Sigmoid colon (tissue), 4 donors: ENCODE measurements at regions not wholly inside any gene's neighbourhood (a gene's known extent, or its start where the extent isn't known, plus 50 kb on each side); places are given as distances from the start of the nearest gene placed in this dataset.

Source experiments
- EP300 ChIP-seq, 4 donors: sonication (generic); formaldehyde crosslinking; IDR thresholded peaks; one replicate each; pipeline ENCODE4 v1.6.1; 2017; ENCODE audit warnings: antibody characterized with exemption in 4 of 4
- POLR2A ChIP-seq, 2 donors: fragments of 450-650 bp; IDR thresholded peaks; one replicate each; pipeline ENCODE4 v1.6.1; 2016; ENCODE audit warnings: antibody characterized with exemption in 2 of 2, mild to moderate bottlenecking in 2 of 2, moderate library complexity in 2 of 2
- TF ChIP-seq, protein P1 (sequence below), 4 experiments: fragments of 450-650 bp in 3 of 4; fragments of 200-600 bp in 1 of 4; IDR thresholded peaks; one replicate each; pipeline ENCODE4 v1.5.1; 2016 to 2019; ENCODE audit warnings: antibody characterized with exemption in 4 of 4, mild to moderate bottlenecking in 3 of 4, moderate library complexity in 2 of 4

DNA sequence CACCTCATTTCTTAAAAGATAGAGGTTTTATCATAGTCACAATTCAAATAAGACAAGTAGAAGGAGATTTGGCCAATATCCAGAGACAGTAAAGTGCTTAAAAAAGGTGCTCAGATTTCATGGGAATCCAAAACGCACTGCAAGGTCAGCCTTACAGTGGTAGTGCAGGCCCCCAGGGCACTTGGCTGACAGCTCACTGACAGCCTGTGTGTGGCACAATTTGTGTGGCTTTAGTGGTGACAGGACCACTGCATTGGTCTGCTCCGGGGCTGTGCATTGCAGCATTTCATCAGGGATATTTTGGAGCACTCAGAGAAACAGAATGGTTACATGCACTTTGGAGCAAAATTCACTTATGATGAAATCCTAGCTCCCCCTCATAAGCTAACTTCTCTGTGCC is 544.3 kb downstream of the NTRK3 start:
- no peak for TF ChIP-seq POLR2A (IDR thresholded peaks at IDR 0.05)
- TF ChIP-seq, protein P1, sequence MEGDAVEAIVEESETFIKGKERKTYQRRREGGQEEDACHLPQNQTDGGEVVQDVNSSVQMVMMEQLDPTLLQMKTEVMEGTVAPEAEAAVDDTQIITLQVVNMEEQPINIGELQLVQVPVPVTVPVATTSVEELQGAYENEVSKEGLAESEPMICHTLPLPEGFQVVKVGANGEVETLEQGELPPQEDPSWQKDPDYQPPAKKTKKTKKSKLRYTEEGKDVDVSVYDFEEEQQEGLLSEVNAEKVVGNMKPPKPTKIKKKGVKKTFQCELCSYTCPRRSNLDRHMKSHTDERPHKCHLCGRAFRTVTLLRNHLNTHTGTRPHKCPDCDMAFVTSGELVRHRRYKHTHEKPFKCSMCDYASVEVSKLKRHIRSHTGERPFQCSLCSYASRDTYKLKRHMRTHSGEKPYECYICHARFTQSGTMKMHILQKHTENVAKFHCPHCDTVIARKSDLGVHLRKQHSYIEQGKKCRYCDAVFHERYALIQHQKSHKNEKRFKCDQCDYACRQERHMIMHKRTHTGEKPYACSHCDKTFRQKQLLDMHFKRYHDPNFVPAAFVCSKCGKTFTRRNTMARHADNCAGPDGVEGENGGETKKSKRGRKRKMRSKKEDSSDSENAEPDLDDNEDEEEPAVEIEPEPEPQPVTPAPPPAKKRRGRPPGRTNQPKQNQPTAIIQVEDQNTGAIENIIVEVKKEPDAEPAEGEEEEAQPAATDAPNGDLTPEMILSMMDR (IDR thresholded peaks at IDR 0.05): no peak
- no peak for TF ChIP-seq EP300 (IDR thresholded peaks at IDR 0.05)
